ENCODE measurements at regions not wholly inside any gene's neighbourhood (a gene's known extent, or its start where the extent isn't known, plus 50 kb on each side); places are given as distances from the start of the nearest gene placed in this dataset.

- TF ChIP-seq EZH2 (IDR thresholded peaks at IDR 0.05; ENCODE audit: insufficient read depth, low read length) (no peak), CTCF (IDR thresholded peaks at IDR 0.05; ENCODE audit: insufficient read depth, low read depth, low read length) (no peak)
Observed at GRCh38 chr4:179817317-179817716, 2375.1 kb upstream of the AGA start.
